ENCODE measurements at regions not wholly inside any gene's neighbourhood (a gene's known extent, or its start where the extent isn't known, plus 50 kb on each side); places are given as distances from the start of the nearest gene placed in this dataset.

DNA sequence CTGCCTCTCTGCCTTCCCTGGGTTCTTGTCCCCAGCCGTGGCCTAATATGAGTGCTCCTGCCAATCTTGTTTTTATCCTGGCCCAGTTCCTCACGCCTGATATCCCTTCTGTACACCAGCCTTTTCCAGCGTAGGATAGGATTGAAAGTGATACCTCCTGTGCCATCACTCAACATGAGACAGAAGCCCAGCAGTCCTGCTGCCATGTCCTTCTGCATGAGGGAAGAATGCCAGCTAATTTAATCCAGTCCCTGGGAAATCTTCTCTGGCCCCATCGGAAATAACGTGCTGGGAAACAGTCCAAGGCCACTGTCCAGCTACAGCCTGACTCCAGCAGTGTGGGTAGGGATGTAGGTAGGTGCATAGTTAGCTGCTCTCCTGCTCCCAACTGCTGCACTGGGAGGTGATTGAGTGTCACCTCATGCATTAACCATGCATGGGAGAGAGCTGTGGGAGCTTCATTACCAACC is 92.0 kb upstream of the TPM1 start:
- TF ChIP-seq POLR2A (IDR thresholded peaks at IDR 0.05) (no peak), EP300 (IDR thresholded peaks at IDR 0.05) (no peak), POLR2AphosphoS5 (IDR thresholded peaks at IDR 0.05) (no peak)
- TF ChIP-seq, protein P1, sequence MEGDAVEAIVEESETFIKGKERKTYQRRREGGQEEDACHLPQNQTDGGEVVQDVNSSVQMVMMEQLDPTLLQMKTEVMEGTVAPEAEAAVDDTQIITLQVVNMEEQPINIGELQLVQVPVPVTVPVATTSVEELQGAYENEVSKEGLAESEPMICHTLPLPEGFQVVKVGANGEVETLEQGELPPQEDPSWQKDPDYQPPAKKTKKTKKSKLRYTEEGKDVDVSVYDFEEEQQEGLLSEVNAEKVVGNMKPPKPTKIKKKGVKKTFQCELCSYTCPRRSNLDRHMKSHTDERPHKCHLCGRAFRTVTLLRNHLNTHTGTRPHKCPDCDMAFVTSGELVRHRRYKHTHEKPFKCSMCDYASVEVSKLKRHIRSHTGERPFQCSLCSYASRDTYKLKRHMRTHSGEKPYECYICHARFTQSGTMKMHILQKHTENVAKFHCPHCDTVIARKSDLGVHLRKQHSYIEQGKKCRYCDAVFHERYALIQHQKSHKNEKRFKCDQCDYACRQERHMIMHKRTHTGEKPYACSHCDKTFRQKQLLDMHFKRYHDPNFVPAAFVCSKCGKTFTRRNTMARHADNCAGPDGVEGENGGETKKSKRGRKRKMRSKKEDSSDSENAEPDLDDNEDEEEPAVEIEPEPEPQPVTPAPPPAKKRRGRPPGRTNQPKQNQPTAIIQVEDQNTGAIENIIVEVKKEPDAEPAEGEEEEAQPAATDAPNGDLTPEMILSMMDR (IDR thresholded peaks at IDR 0.05): no peak
